ENCODE measurements at regions not wholly inside any gene's neighbourhood (a gene's known extent, or its start where the extent isn't known, plus 50 kb on each side); places are given as distances from the start of the nearest gene placed in this dataset.

DNA sequence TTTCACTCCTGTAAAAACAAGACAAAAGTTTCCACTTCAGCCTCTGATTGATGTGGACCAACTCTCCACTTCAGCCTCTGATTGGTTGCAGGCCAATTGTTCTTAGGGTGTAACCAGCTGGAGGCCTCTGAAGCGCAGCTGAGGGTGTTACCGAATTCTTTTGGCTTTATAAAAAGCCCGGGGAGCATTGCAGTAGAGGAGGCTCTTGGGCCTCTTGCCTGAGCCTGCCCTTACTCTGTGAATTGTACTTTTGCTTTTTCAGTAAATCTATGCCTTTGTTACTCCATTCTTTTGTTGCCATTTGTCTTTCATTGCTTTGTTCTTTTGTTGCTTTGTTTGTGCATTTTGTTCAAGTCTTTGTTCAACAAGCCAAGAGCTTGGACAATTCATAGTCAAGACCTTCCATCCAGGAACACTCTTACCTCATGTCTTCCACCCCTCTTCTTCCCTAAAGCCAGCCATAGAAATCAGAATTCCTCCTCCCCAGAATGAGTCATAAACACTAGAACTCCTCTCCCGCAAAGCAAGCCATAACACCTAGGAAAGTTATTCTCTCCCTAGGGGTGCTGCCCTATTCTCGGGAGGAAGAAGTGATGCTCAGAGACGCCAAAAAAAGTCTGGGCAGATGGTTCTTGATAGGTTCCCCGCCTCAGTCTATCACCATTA is 53.5 kb upstream of the ARMC3 start:
- H3K4me3 ChIP-seq = no peak overlapping the region
- ChIA-PET SMC1A (ENCODE audit: uncharacterized antibody, unreplicated experiment) (no interaction called here), POLR2A (no interaction called here), CTCF (no interaction called here), RAD21 (ENCODE audit: unreplicated experiment) (no interaction called here)
- in situ Hi-C loops (cut with MboI) (no loop called here), intact Hi-C loops (cut with micrococcal nuclease; ENCODE audit: unreplicated experiment) (no loop called here)
- no peaks in the 10 kb centered on the region for H3K79me2 ChIP-seq (ENCODE audit: control insufficient read depth, insufficient read depth, low read length)
- no peak for DNase-seq (ENCODE audit: low read depth, low spot score)
- 51% methylated on average over 7 of the region's 7 CpGs for WGBS (ENCODE audit: insufficient coverage, insufficient replicate concordance, low lambda C conversion rate, missing lambda C conversion rate)
- H3K4me1 ChIP-seq (ENCODE audit: control insufficient read depth, insufficient read depth, low read length) = no peaks in the 10 kb centered on the region
- H4K20me1 ChIP-seq (ENCODE audit: control insufficient read depth, insufficient read depth) = no peaks in the 10 kb centered on the region
- H2AFZ ChIP-seq (ENCODE audit: control insufficient read depth, low read depth, low read length) = no peak overlapping the region
- no peaks in the 10 kb centered on the region for H3K9me3 ChIP-seq (replicated peaks; ENCODE audit: control insufficient read depth, insufficient read depth, low read length)
- no peak overlapping the region for H3K9ac ChIP-seq (ENCODE audit: control insufficient read depth, insufficient read depth, low read length)
- no TSS peak for BruUV-seq (replicated peaks)
- H3K27me3 ChIP-seq (replicated peaks in 1 of 2; ENCODE audit: control insufficient read depth in 2 of 2, insufficient read depth in 2 of 2, low read length in 1 of 2) = no peaks in the 10 kb centered on the region
- no peak for ATAC-seq
- no peak overlapping the region for H3K4me2 ChIP-seq (ENCODE audit: control insufficient read depth, insufficient read depth)
- no peak for FAIRE-seq
- TF ChIP-seq RAD21 (IDR thresholded peaks at IDR 0.05; ENCODE audit: insufficient read depth, low read depth, low read length) (no peak), TBL1XR1 (IDR thresholded peaks at IDR 0.05; ENCODE audit: low read depth, low read length) (no peak), CBX3 (IDR thresholded peaks at IDR 0.05; ENCODE audit: borderline replicate concordance, low read depth) (no peak), FOXK2 (IDR thresholded peaks at IDR 0.05) (no peak), IRF4 (IDR thresholded peaks at IDR 0.05; ENCODE audit: low read depth, low read length) (no peak), JUND (IDR thresholded peaks at IDR 0.05; ENCODE audit: low read depth, low read length) (no peak), POLR2A (IDR thresholded peaks at IDR 0.05; ENCODE audit: low read depth, low read length) (no peak), RFX5 (IDR thresholded peaks at IDR 0.05; ENCODE audit: low read depth, low read length) (no peak), HDAC2 (IDR thresholded peaks at IDR 0.05) (no peak), ZNF592 (IDR thresholded peaks at IDR 0.05) (no peak), BHLHE40 (IDR thresholded peaks at IDR 0.05; ENCODE audit: borderline replicate concordance in 1 of 2, low read depth in 2 of 2, low read length in 1 of 2) (no peak), ETV6 (conservative IDR thresholded peaks at IDR 0.05 in 1 of 2, IDR thresholded peaks at IDR 0.05 in 1 of 2; ENCODE audit: borderline replicate concordance in 1 of 2, low read depth in 1 of 2) (no peak), ZBED1 (IDR thresholded peaks at IDR 0.05; ENCODE audit: borderline replicate concordance) (no peak), TCF12 (IDR thresholded peaks at IDR 0.05; ENCODE audit: low read depth, low read length) (no peak), TAF1 (IDR thresholded peaks at IDR 0.05; ENCODE audit: borderline replicate concordance, low read depth, low read length) (no peak)
- TF ChIP-seq, protein P1, sequence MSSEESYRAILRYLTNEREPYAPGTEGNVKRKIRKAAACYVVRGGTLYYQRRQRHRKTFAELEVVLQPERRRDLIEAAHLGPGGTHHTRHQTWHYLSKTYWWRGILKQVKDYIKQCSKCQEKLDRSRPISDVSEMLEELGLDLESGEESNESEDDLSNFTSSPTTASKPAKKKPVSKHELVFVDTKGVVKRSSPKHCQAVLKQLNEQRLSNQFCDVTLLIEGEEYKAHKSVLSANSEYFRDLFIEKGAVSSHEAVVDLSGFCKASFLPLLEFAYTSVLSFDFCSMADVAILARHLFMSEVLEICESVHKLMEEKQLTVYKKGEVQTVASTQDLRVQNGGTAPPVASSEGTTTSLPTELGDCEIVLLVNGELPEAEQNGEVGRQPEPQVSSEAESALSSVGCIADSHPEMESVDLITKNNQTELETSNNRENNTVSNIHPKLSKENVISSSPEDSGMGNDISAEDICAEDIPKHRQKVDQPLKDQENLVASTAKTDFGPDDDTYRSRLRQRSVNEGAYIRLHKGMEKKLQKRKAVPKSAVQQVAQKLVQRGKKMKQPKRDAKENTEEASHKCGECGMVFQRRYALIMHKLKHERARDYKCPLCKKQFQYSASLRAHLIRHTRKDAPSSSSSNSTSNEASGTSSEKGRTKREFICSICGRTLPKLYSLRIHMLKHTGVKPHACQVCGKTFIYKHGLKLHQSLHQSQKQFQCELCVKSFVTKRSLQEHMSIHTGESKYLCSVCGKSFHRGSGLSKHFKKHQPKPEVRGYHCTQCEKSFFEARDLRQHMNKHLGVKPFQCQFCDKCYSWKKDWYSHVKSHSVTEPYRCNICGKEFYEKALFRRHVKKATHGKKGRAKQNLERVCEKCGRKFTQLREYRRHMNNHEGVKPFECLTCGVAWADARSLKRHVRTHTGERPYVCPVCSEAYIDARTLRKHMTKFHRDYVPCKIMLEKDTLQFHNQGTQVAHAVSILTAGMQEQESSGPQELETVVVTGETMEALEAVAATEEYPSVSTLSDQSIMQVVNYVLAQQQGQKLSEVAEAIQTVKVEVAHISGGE (CRISPR knock-in tag; IDR thresholded peaks at IDR 0.05) = no peak
- TF ChIP-seq, protein P2, sequence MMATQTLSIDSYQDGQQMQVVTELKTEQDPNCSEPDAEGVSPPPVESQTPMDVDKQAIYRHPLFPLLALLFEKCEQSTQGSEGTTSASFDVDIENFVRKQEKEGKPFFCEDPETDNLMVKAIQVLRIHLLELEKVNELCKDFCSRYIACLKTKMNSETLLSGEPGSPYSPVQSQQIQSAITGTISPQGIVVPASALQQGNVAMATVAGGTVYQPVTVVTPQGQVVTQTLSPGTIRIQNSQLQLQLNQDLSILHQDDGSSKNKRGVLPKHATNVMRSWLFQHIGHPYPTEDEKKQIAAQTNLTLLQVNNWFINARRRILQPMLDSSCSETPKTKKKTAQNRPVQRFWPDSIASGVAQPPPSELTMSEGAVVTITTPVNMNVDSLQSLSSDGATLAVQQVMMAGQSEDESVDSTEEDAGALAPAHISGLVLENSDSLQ (IDR thresholded peaks at IDR 0.05) = no peak
- no peak overlapping the region for H3K27ac ChIP-seq (ENCODE audit: control insufficient read depth, insufficient read depth)
- H3K36me3 ChIP-seq (ENCODE audit: control insufficient read depth in 2 of 2, insufficient read depth in 2 of 2, low read length in 1 of 2) = no peaks in the 10 kb centered on the region
